DMS 273 (cell line): ENCODE measurements at regions not wholly inside any gene's neighbourhood (a gene's known extent, or its start where the extent isn't known, plus 50 kb on each side); places are given as distances from the start of the nearest gene placed in this dataset.
"Not testable (repeated sequence)": the region's sequence is repeated elsewhere in the genome, so short reads cannot be mapped to it uniquely, and the experiment has no call there.

Source experiments
- DNase-seq: peaks from one replicate; lab custom pipeline; 2025; ENCODE audit not compliant: unreplicated experiment; lab: John Stamatoyannopoulos, UW

DNA sequence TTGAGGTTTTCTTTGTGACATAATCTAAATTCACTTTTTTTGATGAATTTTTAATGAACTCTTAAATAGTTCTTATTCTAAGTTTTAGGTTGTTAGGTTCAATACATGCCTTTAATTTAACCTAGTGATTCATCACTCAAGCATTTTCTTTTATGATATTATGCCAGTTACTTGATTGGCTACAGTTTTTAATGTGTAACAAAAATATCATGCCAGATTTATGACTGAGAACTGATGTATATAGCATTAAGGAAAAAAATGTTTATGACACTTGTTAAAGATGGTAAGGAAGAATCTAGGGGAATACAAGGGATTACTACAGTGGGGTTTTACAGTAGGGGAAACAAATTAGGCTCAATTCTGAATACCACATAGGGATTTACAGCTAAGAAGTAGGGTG is 103.1 kb downstream of the VGLL3 start:
- DNase-seq = no peak

DNA sequence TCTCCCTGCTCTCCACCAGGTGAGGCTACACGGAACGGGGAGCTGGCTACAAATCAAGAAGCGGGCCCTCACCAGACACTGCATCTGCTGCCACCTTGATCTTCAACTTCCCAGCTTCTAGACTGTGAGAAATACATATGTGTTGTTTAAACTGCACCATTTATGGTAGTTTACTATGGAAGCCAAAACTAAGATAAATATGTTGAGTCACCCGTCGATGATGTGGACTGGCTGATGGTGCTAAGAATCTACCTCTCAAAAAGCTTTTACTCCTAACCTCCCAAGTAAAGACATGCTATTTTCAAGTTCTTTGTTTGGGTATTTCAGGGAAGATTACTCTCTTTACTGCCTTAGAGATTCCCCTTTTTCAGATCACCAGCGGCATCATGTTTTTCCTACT is 110.9 kb downstream of the VGLL3 start:
- DNase-seq = no peak

DNA sequence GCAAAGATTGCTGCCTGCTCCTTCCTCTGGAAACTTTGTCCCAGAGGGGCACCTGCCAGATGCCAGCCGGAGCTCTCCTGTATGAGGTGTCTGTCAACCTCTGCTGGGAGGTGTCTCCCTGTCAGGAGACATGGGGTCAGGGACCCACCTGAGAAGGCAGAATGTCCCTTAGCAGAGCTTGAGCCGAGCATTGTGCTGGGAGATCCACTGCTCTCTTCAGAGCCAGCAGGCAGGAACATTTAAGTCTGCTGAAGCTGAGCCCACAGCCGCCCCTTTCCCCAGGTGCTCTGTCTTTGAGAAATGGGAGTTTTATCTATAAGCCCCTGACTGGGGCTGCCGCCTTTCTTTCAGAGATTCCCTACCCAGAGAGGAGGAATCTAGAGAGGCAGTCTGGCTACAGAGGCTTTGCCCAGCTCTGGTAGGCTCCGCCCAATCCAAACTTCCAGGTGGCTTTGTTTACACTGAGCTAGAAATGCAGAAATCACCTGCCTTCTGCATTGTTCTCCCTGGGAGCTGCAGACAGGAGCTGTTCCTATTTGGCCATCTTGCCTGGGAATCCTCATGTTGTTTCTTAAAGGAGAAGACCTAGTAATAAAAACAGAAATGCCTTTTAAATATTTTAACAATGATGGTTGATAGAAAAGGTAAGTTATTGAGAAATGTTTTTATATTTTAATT is 114.3 kb downstream of the VGLL3 start:
- DNase-seq = not testable (repeated sequence)

DNA sequence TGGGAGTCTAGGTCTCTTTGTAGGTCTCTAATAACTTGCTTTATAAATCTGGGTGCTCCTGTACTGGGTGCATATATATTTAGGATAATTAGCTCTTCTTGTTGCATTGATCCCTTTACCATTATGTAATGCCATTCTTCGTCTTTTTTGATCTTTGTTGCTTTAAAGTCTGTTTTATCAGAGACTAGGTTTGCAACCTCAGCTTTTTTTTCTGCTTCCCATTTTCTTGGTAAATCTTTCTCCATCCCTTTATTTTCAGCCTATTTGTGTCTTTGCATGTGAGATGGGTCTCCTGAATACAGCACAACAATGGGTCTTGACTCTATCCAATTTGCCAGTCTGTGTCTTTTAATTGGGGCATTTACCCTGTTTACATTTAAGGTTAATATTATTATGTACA is 116.2 kb downstream of the VGLL3 start:
- DNase-seq = not testable (repeated sequence)

DNA sequence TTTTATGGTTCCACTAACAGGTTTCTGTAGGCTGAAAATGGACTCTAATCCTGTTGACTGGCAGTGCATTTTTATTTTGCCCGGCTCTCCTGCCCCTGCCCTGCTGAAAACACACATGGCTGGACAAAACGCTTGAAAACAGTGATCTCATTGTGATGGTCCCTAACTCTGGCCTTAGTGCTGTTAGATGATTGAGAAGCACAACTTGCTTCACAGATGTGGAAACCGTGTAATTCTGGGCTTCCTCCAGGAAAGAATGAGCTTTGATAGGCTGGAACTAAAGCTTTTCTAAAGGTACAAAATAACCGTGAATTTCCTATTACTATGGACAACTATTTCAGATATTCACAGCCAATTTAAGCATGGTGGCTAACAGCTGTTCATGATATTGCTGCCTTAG is 121.4 kb downstream of the VGLL3 start:
- DNase-seq = no peak

DNA sequence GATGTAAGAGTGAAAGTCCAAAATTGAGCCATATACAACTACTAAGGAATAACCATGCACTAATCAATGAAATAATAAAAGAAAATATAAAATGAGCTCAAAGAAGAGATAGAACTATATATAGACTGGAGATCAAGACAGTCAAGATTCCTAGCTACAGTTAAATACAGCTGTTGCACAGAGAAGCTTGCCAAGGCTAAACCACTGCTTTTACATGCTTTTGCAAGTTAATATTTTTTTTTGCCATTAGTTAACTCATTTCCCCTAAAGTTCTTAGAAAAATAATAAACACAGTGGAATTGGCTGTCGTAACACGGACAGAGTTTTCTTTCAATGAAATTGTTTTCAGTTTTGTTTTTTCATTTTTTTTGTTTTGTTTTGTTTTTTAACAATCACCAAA is 123.0 kb downstream of the VGLL3 start:
- DNase-seq = no peak

DNA sequence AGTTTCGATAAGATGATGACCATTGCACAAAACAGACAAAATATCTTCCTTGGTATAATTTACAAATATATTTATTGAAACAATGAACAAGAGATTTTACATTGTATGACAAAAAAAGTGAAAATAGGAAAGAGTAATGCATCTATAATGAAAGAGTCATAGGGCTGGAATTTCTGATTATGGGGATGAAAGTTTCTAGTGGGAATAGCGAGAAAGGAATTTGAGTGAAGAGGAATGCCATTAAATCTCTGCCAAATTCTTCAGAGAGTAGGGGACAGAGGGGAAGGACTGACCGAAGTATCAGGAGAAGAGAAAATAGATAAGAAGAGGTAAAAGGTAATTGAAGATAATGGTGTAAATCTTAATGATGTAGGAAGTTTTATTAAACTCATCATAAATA is 125.4 kb downstream of the VGLL3 start:
- no peak for DNase-seq

DNA sequence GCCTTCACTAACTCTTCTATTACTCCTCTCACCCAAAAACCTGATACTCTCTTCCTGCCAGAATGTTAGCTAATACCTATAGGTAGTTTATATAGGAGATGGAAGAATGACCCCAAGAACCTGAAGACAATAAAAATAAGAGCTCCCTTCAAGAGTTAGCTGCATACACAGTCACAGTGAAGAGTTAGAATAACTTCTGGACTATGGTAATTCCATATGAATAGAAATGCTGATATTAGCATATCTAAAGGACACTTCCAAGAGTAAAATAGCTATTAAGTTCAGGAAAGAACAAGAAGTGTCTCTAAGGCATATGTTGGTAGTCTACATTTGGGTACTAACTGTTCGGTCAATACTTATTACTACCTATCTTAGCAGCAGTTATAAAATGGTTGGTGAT is 134.2 kb downstream of the VGLL3 start:
- DNase-seq = no peak

DNA sequence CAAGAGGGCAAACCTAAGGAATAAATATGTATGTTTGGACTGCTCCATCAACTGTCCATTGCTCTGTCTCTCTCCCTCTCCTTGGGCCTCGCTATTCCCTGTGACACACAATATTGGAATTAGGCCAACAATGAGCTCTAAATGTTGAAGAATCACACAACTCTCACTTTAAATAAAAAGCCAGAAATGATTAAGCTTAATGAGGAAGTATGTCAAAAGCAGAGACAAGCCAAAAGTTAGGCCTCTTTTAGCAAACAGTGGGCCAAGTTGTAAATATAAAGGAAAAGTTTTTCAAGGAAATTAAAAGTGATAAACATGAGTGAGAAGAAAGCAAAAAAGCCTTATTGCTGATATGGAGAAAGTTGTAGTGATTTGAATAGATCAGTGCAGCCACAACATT is 141.0 kb downstream of the VGLL3 start:
- DNase-seq = no peak

DNA sequence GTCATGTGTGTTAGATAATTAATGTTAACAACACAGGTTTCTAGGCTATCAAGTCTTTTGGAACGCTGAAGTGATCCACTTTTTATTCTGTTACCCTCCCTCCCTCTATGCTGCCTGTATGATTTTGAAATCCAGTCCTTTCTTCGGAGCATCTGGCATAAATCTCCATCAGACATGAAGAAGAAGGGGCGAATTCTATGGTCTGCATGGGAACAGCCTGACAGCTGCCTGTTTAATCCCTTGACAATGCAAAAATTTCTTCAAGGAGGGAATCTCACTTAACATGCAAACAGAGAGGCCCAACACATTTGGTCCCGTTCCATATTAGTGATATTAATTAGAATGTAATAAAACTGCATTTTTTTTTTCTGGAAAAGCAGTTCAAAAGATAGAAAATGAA is 145.2 kb downstream of the VGLL3 start:
- DNase-seq = no peak

DNA sequence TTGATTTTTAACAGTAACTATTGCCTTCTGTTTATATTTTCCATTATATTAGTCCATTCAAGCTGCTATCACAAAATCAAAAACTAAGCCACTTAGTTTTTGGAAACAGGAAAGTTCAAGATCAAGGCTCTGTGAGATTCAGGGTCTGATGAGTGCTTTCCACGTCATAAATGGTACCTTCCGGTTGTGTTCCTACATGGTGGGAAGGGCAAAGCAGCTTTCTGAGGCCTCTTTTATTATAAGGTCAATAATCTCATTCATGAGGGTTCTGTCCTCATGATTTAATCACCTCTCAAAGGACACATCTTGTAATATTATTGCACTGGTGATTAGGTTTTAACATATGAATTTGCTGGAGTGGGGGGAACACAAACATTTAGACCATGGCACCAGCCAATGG is 152.0 kb downstream of the VGLL3 start:
- no peak for DNase-seq

DNA sequence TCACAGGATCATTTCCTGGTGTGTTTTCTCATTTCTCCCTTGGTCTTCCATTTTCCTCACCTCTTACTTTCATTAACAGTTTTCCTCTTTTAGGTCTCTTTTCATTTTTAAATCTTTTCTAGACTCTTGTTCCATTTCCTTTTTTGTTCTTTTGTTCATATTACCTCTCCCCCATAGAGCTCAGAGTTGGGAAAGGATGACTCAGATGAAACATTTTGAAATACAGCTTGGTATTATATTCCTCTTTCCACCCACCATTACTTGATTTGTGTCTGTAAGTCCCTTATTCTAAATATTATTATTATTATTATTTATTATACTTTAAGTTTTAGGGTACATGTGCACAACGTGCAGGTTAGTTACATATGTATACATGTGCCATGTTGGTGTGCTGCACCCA is 153.1 kb downstream of the VGLL3 start:
- DNase-seq = no peak

DNA sequence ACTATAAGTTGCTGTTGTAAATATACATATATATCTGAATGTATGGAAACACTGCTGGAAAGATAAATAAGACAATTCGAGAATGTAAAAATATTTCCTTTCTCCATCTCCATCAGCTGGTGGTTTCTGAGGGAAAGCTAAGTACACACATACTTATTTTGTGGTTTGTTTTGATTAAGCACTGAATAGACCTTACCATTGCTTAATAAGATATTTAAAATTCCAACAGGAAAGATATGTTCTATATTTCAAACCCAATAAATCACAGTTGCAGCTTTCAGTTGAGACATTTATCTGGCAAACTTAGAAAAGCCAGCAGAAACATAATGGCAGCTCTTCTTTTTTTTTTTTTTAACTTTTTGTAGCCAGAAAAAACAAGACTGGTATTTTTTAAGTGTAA is 160.4 kb downstream of the VGLL3 start:
- no peak for DNase-seq

DNA sequence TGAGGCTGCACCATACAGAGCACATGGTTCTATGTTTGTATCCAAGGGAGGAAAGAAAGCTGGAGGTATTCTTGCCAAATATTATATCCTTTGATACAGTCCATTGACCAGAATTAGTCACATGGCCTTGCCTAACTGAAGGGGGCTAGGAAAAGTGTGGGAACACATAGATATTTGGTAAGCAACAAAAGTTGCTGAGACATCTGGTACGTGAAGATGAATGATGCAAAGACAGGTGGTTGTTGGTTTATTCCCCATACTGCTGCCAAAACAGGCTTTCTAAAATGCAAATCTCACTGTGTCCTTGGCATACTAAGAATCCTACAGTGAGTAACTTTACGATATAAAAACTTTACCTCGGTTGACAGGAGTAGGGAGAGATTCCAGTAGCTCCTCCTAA is 162.2 kb downstream of the VGLL3 start:
- no peak for DNase-seq

DNA sequence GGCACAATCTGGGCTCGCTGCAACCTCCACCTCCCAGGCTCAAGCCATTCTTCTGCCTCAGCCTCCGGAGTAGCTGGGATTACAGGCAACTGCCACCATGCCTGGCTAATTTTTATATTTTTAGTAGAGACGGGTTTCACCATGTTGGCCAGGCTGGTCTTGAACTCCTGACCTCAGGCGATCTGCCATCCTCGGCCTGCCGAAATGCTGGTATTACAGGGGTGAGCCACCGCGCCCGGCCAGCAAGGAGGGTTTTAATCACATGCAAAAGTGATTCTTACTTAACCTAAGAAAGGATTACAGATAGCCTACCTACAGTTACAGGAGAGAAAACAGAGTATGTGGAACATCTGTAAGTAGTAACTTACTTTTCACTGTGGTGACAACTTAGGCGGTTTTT is 163.4 kb downstream of the VGLL3 start:
- DNase-seq = not testable (repeated sequence)

DNA sequence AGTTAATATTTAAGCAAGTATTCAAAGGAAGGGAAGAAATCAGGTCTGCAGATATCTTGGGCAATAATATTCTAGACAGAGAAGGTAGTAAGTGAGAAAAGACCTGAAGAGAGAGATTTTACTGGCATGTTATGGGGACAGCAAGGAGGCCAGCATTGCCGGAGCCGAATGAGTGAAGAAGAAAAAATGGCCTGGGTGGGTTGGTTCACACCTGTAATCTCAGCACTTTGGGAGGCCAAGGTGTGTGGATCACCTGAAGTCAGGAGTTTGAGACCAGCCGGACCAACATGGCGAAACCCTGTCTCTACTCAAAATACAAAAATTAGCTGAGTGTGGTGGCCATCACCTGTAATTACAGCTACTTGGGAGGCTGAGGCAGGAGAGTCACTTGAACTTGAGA is 164.7 kb downstream of the VGLL3 start:
- no peak for DNase-seq

DNA sequence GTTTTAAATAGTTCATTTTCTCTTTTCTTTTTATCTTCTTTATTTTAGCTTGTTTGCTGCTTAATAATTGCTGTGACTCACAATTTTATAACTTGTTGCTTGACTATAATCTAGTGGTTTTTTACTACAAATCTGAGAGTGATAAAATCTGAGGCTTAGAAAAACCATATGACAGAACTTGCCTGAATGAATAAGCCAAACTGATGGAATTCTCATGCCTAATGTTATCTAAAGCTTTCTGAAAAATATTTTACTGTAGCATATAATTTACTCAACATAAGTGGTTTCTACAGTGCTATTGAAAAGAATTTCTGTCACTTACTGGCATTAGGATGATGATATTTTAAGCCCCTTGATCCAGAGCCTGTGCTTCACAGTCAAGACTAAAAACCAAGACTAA is 175.1 kb downstream of the VGLL3 start:
- no peak for DNase-seq

DNA sequence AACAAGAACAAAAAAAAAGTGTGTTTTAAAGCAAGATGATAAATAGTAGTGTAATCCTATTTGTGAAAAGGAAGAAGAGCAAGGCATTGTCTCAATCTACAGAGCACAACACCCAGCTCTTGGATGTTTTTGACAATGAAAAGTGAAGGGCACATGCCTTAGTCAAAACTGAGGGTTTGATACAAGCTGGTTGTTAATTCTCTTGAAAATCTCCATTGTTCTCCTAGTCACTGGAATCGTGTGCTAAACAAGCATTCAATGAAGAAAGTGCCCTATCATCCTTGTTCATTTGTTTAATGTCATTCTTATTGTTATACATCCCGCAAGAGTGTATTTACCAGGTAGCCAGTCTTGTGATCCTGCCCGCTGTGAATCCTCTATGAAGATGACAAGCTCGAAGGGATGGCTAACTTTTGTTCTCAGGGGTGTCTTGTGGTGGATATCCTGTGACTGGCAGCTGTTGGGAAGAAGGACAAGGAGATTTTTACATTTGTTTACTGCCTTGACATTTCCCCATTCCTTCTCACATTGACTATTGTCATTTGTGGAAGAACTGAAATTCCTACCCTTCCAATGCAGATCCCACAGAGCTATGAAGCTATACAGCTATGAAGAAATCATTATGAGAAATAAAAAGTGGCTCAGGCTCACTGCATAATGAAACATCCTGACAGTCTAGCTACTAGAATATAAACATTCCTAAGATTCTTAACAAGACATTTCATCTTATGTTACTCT is 175.9 kb downstream of the VGLL3 start:
- DNase-seq = no peak

DNA sequence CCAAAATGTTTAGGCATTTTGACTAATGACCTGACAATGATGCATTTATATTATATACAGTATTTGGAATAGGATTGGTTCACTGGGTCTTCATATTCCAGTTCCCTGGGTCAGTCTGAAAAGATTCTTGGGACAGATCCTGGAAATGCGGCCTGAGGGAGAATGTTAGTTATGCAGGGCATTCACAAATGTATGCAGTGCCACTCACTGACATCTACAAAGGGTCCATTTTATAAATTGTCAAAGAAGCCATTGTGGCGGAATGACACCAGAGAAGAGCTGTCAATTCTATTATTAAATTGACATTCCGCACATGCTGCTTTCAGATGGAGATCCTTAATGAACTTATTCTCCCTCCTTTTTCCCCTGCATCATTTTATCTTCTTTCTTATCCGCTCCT is 176.6 kb downstream of the VGLL3 start:
- no peak for DNase-seq

DNA sequence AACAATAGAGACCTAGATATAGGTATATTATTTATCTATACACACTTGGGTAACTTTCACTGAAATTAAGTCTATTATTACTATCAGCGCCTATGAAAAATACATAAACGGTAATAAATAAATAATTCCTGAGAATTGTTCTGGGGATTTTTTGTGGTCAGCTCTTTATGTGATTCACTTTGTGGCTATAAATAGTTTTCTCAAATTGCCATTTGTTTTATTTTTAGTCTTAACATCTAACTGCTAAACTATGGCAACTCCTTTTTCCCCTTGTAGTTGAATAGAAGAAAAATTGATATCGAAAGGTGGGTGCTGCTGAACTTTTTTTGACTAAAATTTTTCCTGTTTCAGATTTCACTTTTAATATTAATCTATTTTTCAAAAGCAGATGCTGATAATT is 189.0 kb downstream of the VGLL3 start:
- DNase-seq = no peak

DNA sequence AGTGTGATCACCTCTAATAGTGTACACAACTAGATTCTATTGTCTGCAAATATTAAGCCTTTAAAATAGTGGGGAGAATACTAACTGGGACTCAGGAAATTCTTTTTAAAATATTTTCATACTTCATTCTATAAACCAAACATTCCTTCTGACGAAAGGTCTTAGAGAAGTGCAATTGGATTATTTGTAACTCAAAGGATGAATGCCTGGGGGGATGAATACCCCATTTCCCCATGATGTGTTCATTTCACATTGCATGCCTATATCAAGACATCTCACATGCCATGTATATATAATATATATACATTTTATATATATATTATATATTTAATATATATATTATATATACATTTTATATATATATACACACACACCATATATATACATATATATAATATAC is 189.9 kb downstream of the VGLL3 start:
- DNase-seq = no peak

DNA sequence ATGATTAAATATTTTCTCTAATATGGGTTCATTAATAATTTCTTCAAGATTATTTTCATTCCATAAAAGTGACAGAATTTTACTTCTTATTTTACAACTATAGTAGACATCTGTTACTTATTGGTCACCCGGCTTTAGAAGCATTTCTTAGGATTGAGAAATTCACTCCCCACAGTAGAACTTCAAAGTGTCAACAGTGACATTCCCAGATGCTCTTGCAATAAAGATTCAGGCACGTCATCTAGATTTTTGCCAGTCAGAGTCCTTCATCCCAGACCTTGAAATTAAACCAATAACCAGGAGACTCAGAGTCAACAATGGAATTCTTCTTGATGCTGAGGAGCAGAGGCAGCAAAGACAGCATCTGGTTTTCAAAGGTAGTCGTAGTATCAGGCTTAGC is 190.8 kb downstream of the VGLL3 start:
- DNase-seq = no peak

DNA sequence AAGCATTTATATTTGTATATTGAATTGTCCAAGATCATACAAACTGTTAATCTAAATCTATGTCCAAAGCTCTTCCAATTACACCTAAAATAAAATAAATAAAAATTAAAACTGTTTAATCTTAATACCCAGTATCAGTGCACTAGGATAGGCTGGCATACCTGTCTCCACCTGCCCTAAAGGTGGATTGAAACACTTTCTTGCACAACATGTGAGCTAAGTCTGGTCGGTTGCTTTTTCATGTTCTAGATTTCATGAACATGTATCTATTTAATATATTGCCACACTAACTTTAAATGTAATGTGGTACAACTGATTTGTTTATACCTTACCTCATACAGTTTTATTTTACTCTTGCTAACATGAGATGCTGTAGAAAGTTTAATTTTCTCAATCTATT is 193.0 kb downstream of the VGLL3 start:
- no peak for DNase-seq
